OCI-LY1 (cell line): ENCODE measurements at regions not wholly inside any gene's neighbourhood (a gene's known extent, or its start where the extent isn't known, plus 50 kb on each side); places are given as distances from the start of the nearest gene placed in this dataset.

ENCODE experiments used
- H2AFZ ChIP-seq: fragments of 200-600 bp; sonication (generic), shearing (Covaris generic); 2 replicates; pipeline ENCODE4 v1.6.0; 2014; ENCODE audit warnings: antibody characterized with exemption, mild to moderate bottlenecking, low read length
- H3F3A ChIP-seq: fragments of 200-600 bp; sonication (generic), shearing (Covaris generic); 2 replicates; pipeline ENCODE4 v1.6.0; 2014; ENCODE audit warnings: mild to moderate bottlenecking, antibody characterized with exemption, low read length, moderate library complexity; ENCODE audit not compliant: insufficient read depth
- H3K27ac ChIP-seq: fragments of 200-600 bp; sonication (generic); 2 replicates; pipeline ENCODE4 v1.5.1; 2014; ENCODE audit warnings: low read length, mixed run types, mild to moderate bottlenecking, low read depth; ENCODE audit not compliant: poor library complexity, severe bottlenecking
- H3K27me3 ChIP-seq: fragments of 200-600 bp; sonication (generic); 2 replicates; pipeline ENCODE4 v1.6.0; 2014; ENCODE audit warnings: antibody characterized with exemption, mild to moderate bottlenecking, low read length, moderate library complexity; ENCODE audit not compliant: insufficient read depth
- H3K36me3 ChIP-seq: fragments of 200-600 bp; sonication (generic); 2 replicates; pipeline ENCODE4 v1.6.1; 2014; ENCODE audit warnings: mild to moderate bottlenecking, antibody characterized with exemption, low read length, moderate library complexity, mixed read lengths; ENCODE audit not compliant: insufficient read depth
- H3K4me1 ChIP-seq: fragments of 200-600 bp; sonication (generic); 2 replicates; pipeline ENCODE4 v1.5.1; 2014; ENCODE audit warnings: mild to moderate bottlenecking, low read length, moderate library complexity; ENCODE audit not compliant: insufficient read depth, severe bottlenecking
- H3K4me2 ChIP-seq: fragments of 200-600 bp; sonication (generic), shearing (Covaris generic); 2 replicates; pipeline ENCODE4 v1.6.1; 2014; ENCODE audit warnings: low read length
- H3K4me3 ChIP-seq: fragments of 200-600 bp; sonication (generic); 2 replicates; pipeline ENCODE4 v1.5.1; 2014; ENCODE audit warnings: low read length, low read depth, mild to moderate bottlenecking, mixed read lengths; ENCODE audit not compliant: poor library complexity, severe bottlenecking
- H3K79me2 ChIP-seq: fragments of 200-600 bp; shearing (Covaris generic); 2 replicates; pipeline ENCODE4 v1.6.1; 2016; ENCODE audit warnings: mixed run types, low read length, mixed read lengths; ENCODE audit not compliant: insufficient read depth
- H3K9ac ChIP-seq: fragments of 200-600 bp; sonication (generic), shearing (Covaris generic); 2 replicates; pipeline ENCODE4 v1.6.1; 2014; ENCODE audit warnings: mild to moderate bottlenecking, low read length, mixed read lengths
- H3K9me2 ChIP-seq: fragments of 200-600 bp; sonication (generic), shearing (Covaris generic); 2 replicates; pipeline ENCODE4 v1.6.1; 2014; ENCODE audit warnings: low read depth, mild to moderate bottlenecking, low read length, mixed read lengths
- H3K9me3 ChIP-seq: fragments of 200-600 bp; shearing (Covaris generic); 2 replicates; pipeline ENCODE4 v1.6.1; 2014; ENCODE audit warnings: low read length, mixed read lengths
- H4K20me1 ChIP-seq: fragments of 200-600 bp; sonication (generic), shearing (Covaris generic); 2 replicates; pipeline ENCODE4 v1.6.0; 2016; ENCODE audit warnings: mild to moderate bottlenecking, low read length; ENCODE audit not compliant: insufficient read depth
- CTCF ChIP-seq: fragments of 200-600 bp; sonication (generic), shearing (Covaris generic); IDR thresholded peaks from 2 replicates; pipeline ENCODE4 v1.5.1; 2017; ENCODE audit warnings: mild to moderate bottlenecking, antibody characterized with exemption, low read length, moderate library complexity, mixed read lengths
- EZH2 ChIP-seq: fragments of 200-600 bp; sonication (generic), shearing (Covaris generic); IDR thresholded peaks from 2 replicates; pipeline ENCODE4 v1.8.0; 2017; ENCODE audit warnings: borderline replicate concordance, mixed run types, mild to moderate bottlenecking, antibody characterized with exemption, low read length, moderate library complexity, mixed read lengths

GRCh38 chr5:159465604-159466003 lies 135.3 kb upstream of the IL12B start:
- Histone ChIP-seq H2AFZ (no peak overlapping the region), H3K27me3 (no peaks in the 10 kb centered on the region), H3K9me2 (no peaks in the 10 kb centered on the region), H3F3A (no peaks in the 10 kb centered on the region), H3K9me3 (no peaks in the 10 kb centered on the region), H3K27ac (no peak overlapping the region), H4K20me1 (no peaks in the 10 kb centered on the region), H3K4me3 (no peak overlapping the region), H3K9ac (no peak overlapping the region), H3K36me3 (no peaks in the 10 kb centered on the region), H3K4me1 (no peaks in the 10 kb centered on the region), H3K4me2 (no peak overlapping the region), H3K79me2 (no peaks in the 10 kb centered on the region)
- TF ChIP-seq EZH2 (no peak), CTCF (no peak)

- H3K4me3 ChIP-seq = no peak overlapping the region
- H3K27ac ChIP-seq = no peak overlapping the region
- H3K9me3 ChIP-seq = no peaks in the 10 kb centered on the region
- no peaks in the 10 kb centered on the region for H4K20me1 ChIP-seq
- no peak for TF ChIP-seq CTCF
- no peak for TF ChIP-seq EZH2
- no peaks in the 10 kb centered on the region for H3K79me2 ChIP-seq
- no peaks in the 10 kb centered on the region for H3K27me3 ChIP-seq
- no peak overlapping the region for H2AFZ ChIP-seq
- no peaks in the 10 kb centered on the region for H3F3A ChIP-seq
- H3K4me1 ChIP-seq = no peaks in the 10 kb centered on the region
- no peak overlapping the region for H3K4me2 ChIP-seq
- no peaks in the 10 kb centered on the region for H3K9me2 ChIP-seq
- no peak overlapping the region for H3K9ac ChIP-seq
- H3K36me3 ChIP-seq = no peaks in the 10 kb centered on the region
These were observed 137.4 kb upstream of the IL12B start for GRCh38 chr5:159467666-159468065.

- Histone ChIP-seq H3K9me3 (no peaks in the 10 kb centered on the region), H2AFZ (no peak overlapping the region), H3K9me2 (no peaks in the 10 kb centered on the region), H3K4me3 (no peak overlapping the region), H4K20me1 (no peaks in the 10 kb centered on the region), H3K79me2 (no peaks in the 10 kb centered on the region), H3K27ac (no peak overlapping the region), H3K4me1 (no peaks in the 10 kb centered on the region), H3K4me2 (no peak overlapping the region), H3K36me3 (no peaks in the 10 kb centered on the region), H3K9ac (no peak overlapping the region), H3K27me3 (no peaks in the 10 kb centered on the region), H3F3A (no peaks in the 10 kb centered on the region)
- no peak for TF ChIP-seq CTCF
- TF ChIP-seq EZH2 = no peak
These were observed 139.4 kb upstream of the IL12B start for GRCh38 chr5:159469496-159470372.
